Astrocyte of the spinal cord (primary cell): ENCODE measurements at regions not wholly inside any gene's neighbourhood (a gene's known extent, or its start where the extent isn't known, plus 50 kb on each side); places are given as distances from the start of the nearest gene placed in this dataset.
"Not testable (repeated sequence)": the region's sequence is repeated elsewhere in the genome, so short reads cannot be mapped to it uniquely, and the experiment has no call there.

Experiments used
- DNase-seq: peaks from one replicate; pipeline ENCODE4 v3.0.0; 2011; ENCODE audit warnings: low read depth, low spot score
- H3K4me3 ChIP-seq: 2 replicates; pipeline ENCODE4 v1.5.1; 2011; ENCODE audit warnings: low read depth, mild to moderate bottlenecking, low read length, moderate library complexity
- CTCF ChIP-seq: IDR thresholded peaks from 2 replicates; pipeline ENCODE4 v1.5.1; 2012; ENCODE audit warnings: low read depth, mild to moderate bottlenecking, low read length, inconsistent platforms
- in situ Hi-C: cut with HindIII; loops from 2 replicates; pipeline ENCODE4 v1.10.0; 2017; ENCODE audit warnings: low sequenced_read_pairs

- no peak overlapping the region for H3K4me3 ChIP-seq
- DNase-seq: no peak
- in situ Hi-C loops: no loop called here
- TF ChIP-seq CTCF: no peak
These were observed 535.8 kb upstream of the ADGRL2 start for GRCh38 chr1:81264976-81265375.

GRCh38 chr1:81259625-81260411 is 540.9 kb upstream of the ADGRL2 start:
- no peak overlapping the region for H3K4me3 ChIP-seq
- DNase-seq: no peak
- no peak for TF ChIP-seq CTCF
- in situ Hi-C loops: no loop called here

- no peak overlapping the region for H3K4me3 ChIP-seq
- peak; percentile 17 for TF ChIP-seq CTCF
- in situ Hi-C loops: no loop called here
- no peak for DNase-seq
These were observed 546.2 kb upstream of the ADGRL2 start for GRCh38 chr1:81254560-81254959.

GRCh38 chr1:81254068-81254467 is 546.7 kb upstream of the ADGRL2 start:
- no peak for TF ChIP-seq CTCF
- DNase-seq: no peak
- in situ Hi-C loops: no loop called here

GRCh38 chr1:81252471-81253151 is 548.1 kb upstream of the ADGRL2 start:
- DNase-seq: no peak
- H3K4me3 ChIP-seq: no peak overlapping the region
- TF ChIP-seq CTCF: no peak
- in situ Hi-C loops: no loop called here

More at GRCh38 chr1:81254068-81254467, 546.7 kb upstream of the ADGRL2 start:
- no peak overlapping the region for H3K4me3 ChIP-seq

GRCh38 chr1:81250825-81251224 is 549.9 kb upstream of the ADGRL2 start:
- in situ Hi-C loops, H3K4me3 ChIP-seq: not testable (repeated sequence)

GRCh38 chr1:81245084-81245715 is 555.5 kb upstream of the ADGRL2 start:
- DNase-seq, in situ Hi-C loops, H3K4me3 ChIP-seq: not testable (repeated sequence)

More at GRCh38 chr1:81250825-81251224, 549.9 kb upstream of the ADGRL2 start:
- not testable (repeated sequence) for DNase-seq

- DNase-seq, H3K4me3 ChIP-seq, in situ Hi-C loops: not testable (repeated sequence)
These were observed 556.1 kb upstream of the ADGRL2 start for GRCh38 chr1:81244612-81245011.
